Spleen (tissue), 7 donors: ENCODE measurements at regions not wholly inside any gene's neighbourhood (a gene's known extent, or its start where the extent isn't known, plus 50 kb on each side); places are given as distances from the start of the nearest gene placed in this dataset.

ENCODE experiments used
- CTCF ChIP-seq, 11 experiments: fragments of 200-600 bp in 7 of 11; fragments of 450-650 bp in 4 of 11; sonication (generic) in 4 of 11; IDR thresholded peaks in 8 of 11; conservative IDR thresholded peaks in 3 of 11; 1 replicate in 7 of 11; 2 replicates in 4 of 11; pipeline versions ENCODE4 v1.4.0 to v1.8.0; 2016 to 2021; ENCODE audit warnings: antibody characterized with exemption in 11 of 11, inconsistent platforms in 4 of 11, mild to moderate bottlenecking in 1 of 11
- POLR2A ChIP-seq, 3 donors: fragments of 450-650 bp; IDR thresholded peaks; one replicate each; pipeline ENCODE4 v1.5.1; 2017; ENCODE audit warnings: antibody characterized with exemption in 3 of 3, mild to moderate bottlenecking in 1 of 3
- donor health status: DM: no; HTN: no; CAD: no; lungs with moderate emphysema.
- donor health status: DM: no; HTN: no; CAD: no.
- donor health status: DM: no; HTN: no; CAD: no.

- TF ChIP-seq CTCF (IDR thresholded peaks at IDR 0.05 in 8 of 11, conservative IDR thresholded peaks at IDR 0.05 in 3 of 11), result no peak
- TF ChIP-seq POLR2A (IDR thresholded peaks at IDR 0.05), result no peak
Measured at GRCh38 chr6:97864366-97864765, 581.4 kb upstream of the MMS22L start.
